HCEC 1CT (cell line): ENCODE measurements at regions not wholly inside any gene's neighbourhood (a gene's known extent, or its start where the extent isn't known, plus 50 kb on each side); places are given as distances from the start of the nearest gene placed in this dataset.
"Not testable (repeated sequence)": the region's sequence is repeated elsewhere in the genome, so short reads cannot be mapped to it uniquely, and the experiment has no call there.

ENCODE experiments used
- DNase-seq: peaks from one replicate; pipeline ENCODE4 v3.0.0-alpha.2; 2017

- no peak for DNase-seq
Observed at GRCh38 chr4:111441687-111442086, 703.6 kb upstream of the FAM241A start.

GRCh38 chr4:111444836-111445235 lies 700.4 kb upstream of the FAM241A start:
- not testable (repeated sequence) for DNase-seq

GRCh38 chr4:111449657-111450056 lies 695.6 kb upstream of the FAM241A start:
- DNase-seq: no peak

GRCh38 chr4:111450867-111451266 lies 694.4 kb upstream of the FAM241A start:
- DNase-seq: no peak

GRCh38 chr4:111453216-111453615 lies 692.0 kb upstream of the FAM241A start:
- DNase-seq: no peak

GRCh38 chr4:111454961-111455360 lies 690.3 kb upstream of the FAM241A start:
- no peak for DNase-seq

GRCh38 chr4:111464251-111465045 lies 680.8 kb upstream of the FAM241A start:
- DNase-seq: no peak

- no peak for DNase-seq
Observed at GRCh38 chr4:111466811-111467604, 678.2 kb upstream of the FAM241A start.

GRCh38 chr4:111475001-111475400 lies 670.3 kb upstream of the FAM241A start:
- DNase-seq: peak; percentile 31

- no peak for DNase-seq
Observed at GRCh38 chr4:111475666-111476065, 669.6 kb upstream of the FAM241A start.

- no peak for DNase-seq
Observed at GRCh38 chr4:111480510-111480909, 664.7 kb upstream of the FAM241A start.

GRCh38 chr4:111483375-111484169 lies 661.7 kb upstream of the FAM241A start:
- DNase-seq: no peak

- DNase-seq: no peak
Observed at GRCh38 chr4:111492496-111492895, 652.8 kb upstream of the FAM241A start.

GRCh38 chr4:111494471-111494870 lies 650.8 kb upstream of the FAM241A start:
- DNase-seq: no peak

GRCh38 chr4:111494971-111495370 lies 650.3 kb upstream of the FAM241A start:
- DNase-seq: no peak

GRCh38 chr4:111499291-111499690 lies 646.0 kb upstream of the FAM241A start:
- no peak for DNase-seq

- DNase-seq: no peak
Observed at GRCh38 chr4:111499706-111500105, 645.5 kb upstream of the FAM241A start.

GRCh38 chr4:111500858-111501257 lies 644.4 kb upstream of the FAM241A start:
- DNase-seq: no peak

GRCh38 chr4:111501946-111502345 lies 643.3 kb upstream of the FAM241A start:
- DNase-seq: no peak

GRCh38 chr4:111502626-111503025 lies 642.6 kb upstream of the FAM241A start:
- DNase-seq: no peak

GRCh38 chr4:111506706-111507105 lies 638.5 kb upstream of the FAM241A start:
- DNase-seq: peak; percentile 44

- peak; percentile 20 for DNase-seq
Observed at GRCh38 chr4:111510535-111510934, 634.7 kb upstream of the FAM241A start.

- DNase-seq: peak; percentile 59
Observed at GRCh38 chr4:111512081-111512783, 633.0 kb upstream of the FAM241A start.
